GM18858 (cell line): ENCODE measurements at regions not wholly inside any gene's neighbourhood (a gene's known extent, or its start where the extent isn't known, plus 50 kb on each side); places are given as distances from the start of the nearest gene placed in this dataset.
A peak's percentile ranks its signal among the peaks of the same experiment; 100 is the strongest.

ENCODE experiments used
- ATAC-seq: cut with Tn5 transposase; IDR thresholded peaks from one replicate; pipeline ENCODE4 v1.9.1; 2021; ENCODE audit not compliant: unreplicated experiment

- no peak for ATAC-seq
Observed at GRCh38 chr13:21998279-21998990, 327.6 kb downstream of the FGF9 start.

- no peak for ATAC-seq
Observed at GRCh38 chr13:21999666-22000065, 328.8 kb downstream of the FGF9 start.

- no peak for ATAC-seq
Observed at GRCh38 chr13:22000191-22000590, 329.3 kb downstream of the FGF9 start.

- ATAC-seq, result no peak
Observed at GRCh38 chr13:22001336-22001735, 330.5 kb downstream of the FGF9 start.

GRCh38 chr13:22002893-22003292 lies 332.0 kb downstream of the FGF9 start:
- ATAC-seq, result no peak

- no peak for ATAC-seq
Observed at GRCh38 chr13:22009500-22009899, 338.6 kb downstream of the FGF9 start.

- ATAC-seq, result no peak
Observed at GRCh38 chr13:22009937-22010336, 339.1 kb downstream of the FGF9 start.

GRCh38 chr13:22012686-22013085 lies 341.8 kb downstream of the FGF9 start:
- no peak for ATAC-seq

GRCh38 chr13:22014469-22014868 lies 343.6 kb downstream of the FGF9 start:
- no peak for ATAC-seq

- ATAC-seq, result peak; percentile 92
Observed at GRCh38 chr13:22017226-22017625, 346.4 kb downstream of the FGF9 start.

GRCh38 chr13:22018076-22018835 lies 347.4 kb downstream of the FGF9 start:
- ATAC-seq, result no peak

- ATAC-seq, result no peak
Observed at GRCh38 chr13:22018836-22019210, 347.9 kb downstream of the FGF9 start.

- ATAC-seq, result no peak
Observed at GRCh38 chr13:22024381-22024994, 353.6 kb downstream of the FGF9 start.

- ATAC-seq, result no peak
Observed at GRCh38 chr13:22027566-22027965, 356.7 kb downstream of the FGF9 start.

- ATAC-seq, result no peak
Observed at GRCh38 chr13:22028831-22029230, 358.0 kb downstream of the FGF9 start.

GRCh38 chr13:22030321-22030720 lies 359.4 kb downstream of the FGF9 start:
- ATAC-seq, result no peak

- no peak for ATAC-seq
Observed at GRCh38 chr13:22031702-22032286, 360.9 kb downstream of the FGF9 start.

GRCh38 chr13:22032905-22033304 lies 362.0 kb downstream of the FGF9 start:
- ATAC-seq, result no peak

- ATAC-seq, result no peak
Observed at GRCh38 chr13:22039961-22040360, 369.1 kb downstream of the FGF9 start.

- ATAC-seq, result no peak
Observed at GRCh38 chr13:22040810-22041364, 370.0 kb downstream of the FGF9 start.

- no peak for ATAC-seq
Observed at GRCh38 chr13:22041741-22042140, 370.9 kb downstream of the FGF9 start.
